ENCODE measurements at regions not wholly inside any gene's neighbourhood (a gene's known extent, or its start where the extent isn't known, plus 50 kb on each side); places are given as distances from the start of the nearest gene placed in this dataset.

GRCh38 chr2:128911276-128911675 is 592.6 kb upstream of the HS6ST1 start:
- H3K4me1 ChIP-seq (ENCODE audit: insufficient read depth, low read length): no peaks in the 10 kb centered on the region
- no peak overlapping the region for H3K4me3 ChIP-seq (ENCODE audit: insufficient read depth, low read length)
- H4K20me1 ChIP-seq (ENCODE audit: insufficient read depth, low read length): no peaks in the 10 kb centered on the region
- no peak for DNase-seq (ENCODE audit: insufficient read length, low spot score, missing footprints)
- H3K9me3 ChIP-seq (ENCODE audit: low read depth, low read length): no peaks in the 10 kb centered on the region
- H3K4me2 ChIP-seq (ENCODE audit: insufficient read depth, low read length): no peak overlapping the region
- H3K36me3 ChIP-seq (ENCODE audit: insufficient read depth, low read length): no peaks in the 10 kb centered on the region
- no peak for TF ChIP-seq CTCF (IDR thresholded peaks at IDR 0.05; ENCODE audit: extremely low read depth, low read depth, low read length)
- H3K79me2 ChIP-seq (ENCODE audit: insufficient read depth, low read length): no peaks in the 10 kb centered on the region
- H3K27me3 ChIP-seq (ENCODE audit: insufficient read depth, low read length): no peaks in the 10 kb centered on the region
- H3K27ac ChIP-seq (ENCODE audit: low read depth, low read length): no peak overlapping the region
- H2AFZ ChIP-seq (ENCODE audit: low read length): no peak overlapping the region

GRCh38 chr2:128914320-128914719 is 595.7 kb upstream of the HS6ST1 start:
- H3K36me3 ChIP-seq (ENCODE audit: insufficient read depth, low read length): no peaks in the 10 kb centered on the region
- H3K4me2 ChIP-seq (ENCODE audit: insufficient read depth, low read length): no peak overlapping the region
- no peak for DNase-seq (ENCODE audit: insufficient read length, low spot score, missing footprints)
- no peaks in the 10 kb centered on the region for H3K27me3 ChIP-seq (ENCODE audit: insufficient read depth, low read length)
- H3K9me3 ChIP-seq (ENCODE audit: low read depth, low read length): no peaks in the 10 kb centered on the region
- H3K4me1 ChIP-seq (ENCODE audit: insufficient read depth, low read length): no peaks in the 10 kb centered on the region
- no peak overlapping the region for H3K4me3 ChIP-seq (ENCODE audit: insufficient read depth, low read length)
- H3K79me2 ChIP-seq (ENCODE audit: insufficient read depth, low read length): no peaks in the 10 kb centered on the region
- H3K27ac ChIP-seq (ENCODE audit: low read depth, low read length): no peak overlapping the region
- no peak for TF ChIP-seq CTCF (IDR thresholded peaks at IDR 0.05; ENCODE audit: extremely low read depth, low read depth, low read length)
- no peaks in the 10 kb centered on the region for H4K20me1 ChIP-seq (ENCODE audit: insufficient read depth, low read length)
- no peak overlapping the region for H2AFZ ChIP-seq (ENCODE audit: low read length)

GRCh38 chr2:128921751-128922150 is 603.1 kb upstream of the HS6ST1 start:
- H2AFZ ChIP-seq (ENCODE audit: low read length): no peak overlapping the region
- H3K27me3 ChIP-seq (ENCODE audit: insufficient read depth, low read length): no peaks in the 10 kb centered on the region
- no peaks in the 10 kb centered on the region for H3K9me3 ChIP-seq (ENCODE audit: low read depth, low read length)
- TF ChIP-seq CTCF (IDR thresholded peaks at IDR 0.05; ENCODE audit: extremely low read depth, low read depth, low read length): no peak
- no peak overlapping the region for H3K4me2 ChIP-seq (ENCODE audit: insufficient read depth, low read length)
- H4K20me1 ChIP-seq (ENCODE audit: insufficient read depth, low read length): no peaks in the 10 kb centered on the region
- H3K4me3 ChIP-seq (ENCODE audit: insufficient read depth, low read length): no peak overlapping the region
- H3K79me2 ChIP-seq (ENCODE audit: insufficient read depth, low read length): no peaks in the 10 kb centered on the region
- no peak overlapping the region for H3K27ac ChIP-seq (ENCODE audit: low read depth, low read length)
- no peaks in the 10 kb centered on the region for H3K4me1 ChIP-seq (ENCODE audit: insufficient read depth, low read length)
- H3K36me3 ChIP-seq (ENCODE audit: insufficient read depth, low read length): no peaks in the 10 kb centered on the region
- DNase-seq (ENCODE audit: insufficient read length, low spot score, missing footprints): no peak

- Histone ChIP-seq H3K4me3 (ENCODE audit: insufficient read depth, low read length) (no peak overlapping the region), H3K4me2 (ENCODE audit: insufficient read depth, low read length) (no peak overlapping the region), H3K36me3 (ENCODE audit: insufficient read depth, low read length) (no peaks in the 10 kb centered on the region), H3K79me2 (ENCODE audit: insufficient read depth, low read length) (no peaks in the 10 kb centered on the region), H3K4me1 (ENCODE audit: insufficient read depth, low read length) (no peaks in the 10 kb centered on the region), H3K27ac (ENCODE audit: low read depth, low read length) (no peak overlapping the region), H4K20me1 (ENCODE audit: insufficient read depth, low read length) (no peaks in the 10 kb centered on the region), H3K27me3 (ENCODE audit: insufficient read depth, low read length) (no peaks in the 10 kb centered on the region), H2AFZ (ENCODE audit: low read length) (no peak overlapping the region), H3K9me3 (ENCODE audit: low read depth, low read length) (no peaks in the 10 kb centered on the region)
- TF ChIP-seq CTCF (IDR thresholded peaks at IDR 0.05; ENCODE audit: extremely low read depth, low read depth, low read length): no peak
- DNase-seq (ENCODE audit: insufficient read length, low spot score, missing footprints): no peak
These were observed 603.5 kb upstream of the HS6ST1 start for GRCh38 chr2:128922154-128922553.
